GM12875 (cell line): ENCODE measurements at regions not wholly inside any gene's neighbourhood (a gene's known extent, or its start where the extent isn't known, plus 50 kb on each side); places are given as distances from the start of the nearest gene placed in this dataset.
"Not testable (repeated sequence)": the region's sequence is repeated elsewhere in the genome, so short reads cannot be mapped to it uniquely, and the experiment has no call there.

Source experiments
- H3K4me3 ChIP-seq: one replicate; pipeline ENCODE4 v1.5.1; 2011; ENCODE audit warnings: low read depth, low read length, control low read depth
- TF ChIP-seq, protein P1 (sequence below): IDR thresholded peaks from 2 replicates; pipeline ENCODE4 v1.5.1; 2011; ENCODE audit warnings: low read depth, mild to moderate bottlenecking, control low read depth, inconsistent platforms, low read length, moderate library complexity, borderline replicate concordance; ENCODE audit not compliant: insufficient read depth

DNA sequence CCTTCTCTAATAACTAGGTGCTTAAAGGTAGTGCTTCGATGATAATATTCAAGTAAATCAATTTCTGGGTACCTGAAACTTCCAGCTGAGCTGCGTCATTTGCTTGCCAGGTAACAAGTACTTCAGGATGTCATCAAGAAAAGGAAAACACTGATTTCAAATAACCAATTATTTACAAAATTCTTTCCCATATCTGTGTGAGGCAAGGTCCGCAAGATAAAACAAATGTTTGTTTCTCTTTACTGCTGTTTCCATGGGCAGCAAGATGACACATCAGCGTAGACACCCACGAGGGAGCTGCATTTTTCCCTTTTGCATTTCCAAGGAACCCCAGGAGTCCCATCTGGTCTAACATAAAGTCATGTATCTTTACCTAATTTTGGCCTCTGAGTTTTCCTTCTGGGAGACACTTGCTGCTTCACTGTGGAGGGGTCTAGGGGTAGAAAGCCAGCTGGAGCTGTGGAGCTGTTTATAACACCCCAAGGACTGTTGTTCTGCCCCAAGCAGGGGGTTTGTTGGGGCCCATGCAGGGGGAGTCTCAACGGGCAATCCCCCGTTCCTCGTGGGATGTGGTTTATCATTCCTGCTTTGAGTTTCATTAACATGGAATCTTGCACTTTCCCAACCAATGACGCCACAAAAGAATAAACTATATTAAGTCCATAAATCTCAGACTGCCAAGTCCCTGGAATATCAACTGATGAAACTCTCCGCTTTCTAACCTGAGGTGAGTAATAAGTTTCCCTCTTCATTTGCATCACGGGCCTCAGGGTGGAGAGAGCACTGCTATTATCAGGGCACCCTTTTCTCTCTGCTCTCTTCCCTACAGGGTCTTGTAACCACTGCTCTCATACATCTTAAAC lies 112.8 kb upstream of the PELI2 start:
- TF ChIP-seq, protein P1, sequence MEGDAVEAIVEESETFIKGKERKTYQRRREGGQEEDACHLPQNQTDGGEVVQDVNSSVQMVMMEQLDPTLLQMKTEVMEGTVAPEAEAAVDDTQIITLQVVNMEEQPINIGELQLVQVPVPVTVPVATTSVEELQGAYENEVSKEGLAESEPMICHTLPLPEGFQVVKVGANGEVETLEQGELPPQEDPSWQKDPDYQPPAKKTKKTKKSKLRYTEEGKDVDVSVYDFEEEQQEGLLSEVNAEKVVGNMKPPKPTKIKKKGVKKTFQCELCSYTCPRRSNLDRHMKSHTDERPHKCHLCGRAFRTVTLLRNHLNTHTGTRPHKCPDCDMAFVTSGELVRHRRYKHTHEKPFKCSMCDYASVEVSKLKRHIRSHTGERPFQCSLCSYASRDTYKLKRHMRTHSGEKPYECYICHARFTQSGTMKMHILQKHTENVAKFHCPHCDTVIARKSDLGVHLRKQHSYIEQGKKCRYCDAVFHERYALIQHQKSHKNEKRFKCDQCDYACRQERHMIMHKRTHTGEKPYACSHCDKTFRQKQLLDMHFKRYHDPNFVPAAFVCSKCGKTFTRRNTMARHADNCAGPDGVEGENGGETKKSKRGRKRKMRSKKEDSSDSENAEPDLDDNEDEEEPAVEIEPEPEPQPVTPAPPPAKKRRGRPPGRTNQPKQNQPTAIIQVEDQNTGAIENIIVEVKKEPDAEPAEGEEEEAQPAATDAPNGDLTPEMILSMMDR, result no peak
- no peak overlapping the region for H3K4me3 ChIP-seq

DNA sequence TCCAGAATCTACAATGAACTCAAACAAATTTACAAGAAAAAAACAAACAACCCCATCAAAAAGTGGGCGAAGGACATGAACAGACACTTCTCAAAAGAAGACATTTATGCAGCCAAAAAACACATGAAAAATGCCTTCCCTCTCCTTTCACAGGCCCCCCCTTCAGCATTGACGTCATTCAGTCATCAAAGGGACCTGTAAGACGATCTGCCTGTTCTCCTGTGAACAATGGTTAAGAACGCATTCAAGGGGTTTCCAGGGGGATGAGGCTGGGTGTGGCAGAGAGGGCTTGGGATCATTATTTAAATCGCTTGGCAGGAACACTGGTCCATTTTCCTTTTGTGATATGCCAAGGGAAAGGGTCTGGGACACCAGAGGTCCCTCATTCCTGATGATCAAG lies 110.7 kb upstream of the PELI2 start:
- not testable (repeated sequence) for H3K4me3 ChIP-seq

DNA sequence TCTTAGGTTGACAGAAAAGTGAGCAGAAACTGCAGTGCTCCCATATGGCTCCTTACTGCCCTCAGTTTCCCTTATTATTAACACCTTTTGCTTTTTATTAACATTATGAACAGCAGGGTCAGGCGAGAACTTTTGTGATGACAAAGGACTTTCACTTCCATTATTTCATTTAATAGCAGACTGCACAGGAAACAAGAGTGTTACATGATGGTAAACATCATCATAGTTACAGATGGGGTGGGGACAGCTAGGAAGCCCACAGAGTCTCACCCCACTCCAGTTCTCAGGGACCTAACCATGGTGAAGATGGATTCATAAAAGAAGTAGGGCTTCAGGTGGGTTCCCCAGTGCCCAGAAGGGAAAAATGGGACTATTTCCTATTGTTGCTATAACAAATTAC lies 110.1 kb upstream of the PELI2 start:
- H3K4me3 ChIP-seq, result no peak overlapping the region
- TF ChIP-seq, protein P1, result no peak

DNA sequence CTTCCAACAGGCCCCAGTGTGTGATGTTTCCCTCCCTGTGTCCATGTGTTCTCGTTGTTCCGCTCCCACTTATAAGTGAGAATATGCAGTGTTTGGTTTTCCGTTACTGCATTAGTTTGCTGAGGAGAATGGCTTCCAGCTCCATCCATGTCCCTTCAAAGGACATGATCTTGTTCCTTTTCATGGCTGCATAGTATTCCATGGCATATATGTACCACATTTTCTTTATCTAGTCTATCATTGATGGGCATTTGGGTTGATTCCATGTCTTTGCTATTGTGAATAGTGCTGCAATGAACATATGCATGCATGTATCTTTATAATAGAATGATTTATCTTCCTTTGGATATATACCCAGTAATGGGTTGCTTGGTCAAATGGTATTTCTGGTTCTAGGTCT lies 109.5 kb upstream of the PELI2 start:
- not testable (repeated sequence) for H3K4me3 ChIP-seq

DNA sequence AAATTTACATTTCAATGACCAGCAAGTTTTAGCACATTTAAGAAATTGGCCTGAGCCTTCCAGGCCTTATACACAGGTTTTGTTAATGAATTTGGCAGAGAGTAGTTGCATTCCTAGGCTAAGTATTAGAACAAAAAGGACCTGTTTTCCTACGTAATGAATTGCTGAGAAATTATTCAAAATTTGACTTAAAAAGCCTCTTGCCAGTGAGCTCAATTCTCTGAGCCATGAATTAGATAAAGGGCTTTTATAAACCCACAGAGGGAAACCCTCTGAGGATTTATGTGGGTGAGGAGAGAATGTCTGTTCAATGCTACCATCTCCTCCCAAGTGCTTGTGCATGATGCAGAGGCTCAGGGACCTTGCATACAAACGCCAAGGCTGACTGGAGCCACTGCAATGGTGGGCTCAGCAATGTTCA lies 94.5 kb upstream of the PELI2 start:
- no peak overlapping the region for H3K4me3 ChIP-seq
- TF ChIP-seq, protein P1, result no peak

DNA sequence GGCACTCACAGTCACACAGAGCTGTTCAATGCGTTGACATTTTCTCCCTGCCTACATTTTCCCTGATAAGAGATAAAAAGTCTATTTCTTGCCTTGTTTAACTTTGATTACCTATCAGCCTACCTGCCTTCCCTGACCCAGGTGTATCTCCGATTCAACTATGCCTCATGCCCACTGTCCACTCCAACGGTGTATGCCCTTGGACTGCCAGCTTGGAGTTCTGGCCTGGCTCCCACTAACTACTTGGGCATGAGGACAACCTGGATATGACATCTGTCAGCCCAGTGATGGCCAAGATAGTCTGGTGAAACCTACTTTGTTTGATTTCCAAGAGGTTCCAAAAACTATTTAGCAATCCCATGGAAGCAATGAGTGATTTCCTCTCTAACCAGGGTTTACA lies 93.0 kb upstream of the PELI2 start:
- TF ChIP-seq, protein P1, result no peak
- no peak overlapping the region for H3K4me3 ChIP-seq

DNA sequence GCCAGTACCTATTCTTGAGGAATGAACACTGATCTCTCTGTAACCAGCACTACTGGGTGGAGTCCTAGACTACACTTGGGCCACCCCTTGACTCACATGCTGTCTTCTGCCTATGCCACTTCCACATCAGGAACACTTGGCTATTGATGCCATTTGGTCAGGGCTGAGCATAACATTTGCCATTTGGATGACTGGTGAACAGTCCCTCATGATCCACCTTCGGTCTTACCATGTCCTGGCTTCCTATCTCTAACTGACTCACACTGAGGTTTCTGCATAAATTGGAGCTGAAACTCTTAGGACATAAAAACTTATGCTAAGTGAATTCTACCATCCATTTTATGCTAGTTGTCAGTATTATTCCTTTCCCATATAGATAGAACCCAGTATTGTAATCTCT lies 91.7 kb upstream of the PELI2 start:
- TF ChIP-seq, protein P1, result no peak
- no peak overlapping the region for H3K4me3 ChIP-seq

DNA sequence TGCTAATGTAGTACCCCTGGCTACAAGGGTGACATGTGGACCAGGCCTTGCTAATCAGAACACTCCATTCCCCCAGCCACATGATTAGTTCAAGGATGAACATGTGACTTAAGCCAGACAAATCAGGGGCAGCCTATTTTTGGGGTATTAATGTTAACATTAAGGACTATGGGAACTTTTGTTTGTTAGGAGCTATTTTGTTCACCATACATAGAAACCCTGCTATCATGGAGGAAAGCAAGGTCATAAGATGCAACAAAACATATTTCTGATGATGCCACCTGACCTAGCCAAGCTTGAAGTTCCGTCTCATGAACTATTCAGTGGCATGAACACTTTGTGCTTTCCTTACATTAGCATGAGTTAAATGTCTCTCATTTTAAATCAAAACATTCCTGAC lies 90.8 kb upstream of the PELI2 start:
- TF ChIP-seq, protein P1, result no peak
- no peak overlapping the region for H3K4me3 ChIP-seq
